ENCODE measurements at regions not wholly inside any gene's neighbourhood (a gene's known extent, or its start where the extent isn't known, plus 50 kb on each side); places are given as distances from the start of the nearest gene placed in this dataset.
"Not testable (repeated sequence)": the region's sequence is repeated elsewhere in the genome, so short reads cannot be mapped to it uniquely, and the experiment has no call there.

DNA sequence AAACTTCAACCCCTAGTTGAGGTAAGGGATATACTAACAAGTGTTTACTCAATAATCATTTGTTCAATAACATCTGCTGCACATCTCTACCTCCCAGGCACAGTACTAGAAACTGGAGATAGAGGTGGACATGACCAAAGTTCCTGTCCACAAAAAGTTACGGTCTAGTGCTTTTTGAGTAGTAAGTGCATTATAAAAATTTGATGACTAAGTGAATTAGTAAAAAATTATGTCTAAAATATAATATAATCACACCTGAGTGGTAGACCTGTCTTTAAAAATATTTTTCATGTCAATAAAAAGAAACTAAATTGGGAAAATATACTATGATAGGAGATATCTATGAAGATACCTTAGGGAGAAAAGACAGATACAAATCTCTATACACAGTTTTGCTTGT, 121.5 kb upstream of the FHIT start:
- ChIA-PET CTCF (interaction anchor here (0.6 kb wide), 1 partner anchor 1218 kb away, joined by 3 read pairs; no protein-coding TSS in a partner anchor), POLR2A (no interaction called here)
- H3K4me3 ChIP-seq (ENCODE audit: control insufficient read depth in 1 of 7, extremely low read depth in 1 of 7, insufficient read depth in 4 of 7, low read depth in 2 of 7, low read length in 6 of 7): no peak overlapping the region
- no peak for DNase-seq
- no peaks in the 10 kb centered on the region for H3K36me3 ChIP-seq (ENCODE audit: control insufficient read depth in 4 of 4, insufficient read depth in 4 of 4, low read length in 3 of 4)
- H3K27ac ChIP-seq (ENCODE audit: insufficient read depth in 1 of 2, low read depth in 1 of 2, low read length in 2 of 2, poor library complexity in 1 of 2, severe bottlenecking in 2 of 2): no peak overlapping the region
- WGBS (ENCODE audit: insufficient coverage): no CpG with 5 or more reads among the region's 1 CpG
- H3K4me1 ChIP-seq (ENCODE audit: control extremely low read depth in 1 of 4, control insufficient read depth in 4 of 4, insufficient read depth in 4 of 4, low read length in 3 of 4): no peaks in the 10 kb centered on the region
- no peaks in the 10 kb centered on the region for H3K27me3 ChIP-seq (replicated peaks in 2 of 5; ENCODE audit: control insufficient read depth in 4 of 5, insufficient read depth in 5 of 5, low read length in 4 of 5)
- H3K9me3 ChIP-seq (ENCODE audit: control extremely low read depth in 1 of 5, control insufficient read depth in 4 of 5, insufficient read depth in 2 of 5, low read depth in 1 of 5, low read length in 4 of 5): no peaks in the 10 kb centered on the region

DNA sequence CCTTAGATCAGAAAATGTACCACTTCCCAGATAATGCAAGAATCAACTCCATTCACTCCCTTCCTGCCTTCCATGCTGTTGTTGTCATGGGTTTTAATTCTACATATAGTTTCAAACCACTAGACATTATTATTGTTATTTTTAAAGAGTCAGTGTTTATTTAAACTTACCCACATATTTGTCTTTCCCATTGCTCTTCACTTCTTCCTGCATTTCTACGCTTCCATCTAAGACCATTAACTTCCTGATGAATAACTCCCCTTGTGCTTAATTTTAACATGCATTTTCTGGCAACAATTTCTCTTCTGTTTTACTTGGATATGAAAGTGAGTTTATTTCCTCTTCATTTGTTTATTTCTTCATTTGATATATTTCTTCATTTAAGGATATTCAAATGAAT, 127.1 kb upstream of the FHIT start:
- ChIA-PET CTCF (no interaction called here), POLR2A (no interaction called here)
- H3K36me3 ChIP-seq (ENCODE audit: control insufficient read depth in 4 of 4, insufficient read depth in 4 of 4, low read length in 3 of 4): no peaks in the 10 kb centered on the region
- H3K27ac ChIP-seq (ENCODE audit: insufficient read depth in 1 of 2, low read depth in 1 of 2, low read length in 2 of 2, poor library complexity in 1 of 2, severe bottlenecking in 2 of 2): no peak overlapping the region
- no peak for DNase-seq
- no CpG with 5 or more reads among the region's 1 CpG for WGBS (ENCODE audit: insufficient coverage)
- H3K9me3 ChIP-seq (ENCODE audit: control extremely low read depth in 1 of 5, control insufficient read depth in 4 of 5, insufficient read depth in 2 of 5, low read depth in 1 of 5, low read length in 4 of 5): no peaks in the 10 kb centered on the region
- H3K4me1 ChIP-seq (ENCODE audit: control extremely low read depth in 1 of 4, control insufficient read depth in 4 of 4, insufficient read depth in 4 of 4, low read length in 3 of 4): no peaks in the 10 kb centered on the region
- H3K4me3 ChIP-seq (ENCODE audit: control insufficient read depth in 1 of 7, extremely low read depth in 1 of 7, insufficient read depth in 4 of 7, low read depth in 2 of 7, low read length in 6 of 7): no peak overlapping the region
- H3K27me3 ChIP-seq (replicated peaks in 2 of 5; ENCODE audit: control insufficient read depth in 4 of 5, insufficient read depth in 5 of 5, low read length in 4 of 5): no peaks in the 10 kb centered on the region

DNA sequence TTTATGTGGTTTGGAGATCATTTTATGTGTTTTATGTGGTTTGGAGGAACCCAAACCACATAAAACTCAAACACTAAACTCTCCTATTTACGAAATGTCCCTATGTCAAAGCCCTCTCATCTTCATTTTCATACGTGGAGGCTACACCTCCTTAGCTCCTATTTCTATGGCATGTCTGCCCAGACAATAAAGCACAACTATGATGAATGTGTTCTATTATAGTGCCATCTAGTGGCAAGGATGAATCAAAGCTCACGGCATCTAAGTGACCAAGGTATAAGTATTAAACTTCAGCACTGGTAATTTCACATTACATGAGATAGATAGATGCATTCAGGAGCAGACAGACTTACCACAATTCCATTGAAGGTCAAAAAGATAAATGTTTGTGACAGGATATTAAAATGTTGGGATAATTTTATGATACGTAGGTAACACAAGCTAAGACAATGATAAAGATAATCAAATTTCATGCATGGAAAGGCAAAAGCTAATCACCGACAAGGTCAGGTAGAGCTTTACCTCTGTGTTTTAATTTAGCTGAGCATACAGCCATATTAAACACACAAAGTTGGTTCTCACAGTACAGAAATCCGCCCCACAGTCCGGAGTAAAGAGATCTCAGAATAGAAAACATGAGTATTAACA, 130.6 kb upstream of the FHIT start:
- no peak overlapping the region for H3K4me3 ChIP-seq (ENCODE audit: control insufficient read depth in 1 of 7, extremely low read depth in 1 of 7, insufficient read depth in 4 of 7, low read depth in 2 of 7, low read length in 6 of 7)
- no peaks in the 10 kb centered on the region for H3K27me3 ChIP-seq (replicated peaks in 2 of 5; ENCODE audit: control insufficient read depth in 4 of 5, insufficient read depth in 5 of 5, low read length in 4 of 5)
- CTCF ChIA-PET: interaction anchor here (0.6 to 2.8 kb wide), 4 partner anchors 11 to 1807 kb away, joined by 3 to 22 read pairs (median 4); no protein-coding TSS in a partner anchor
- no peaks in the 10 kb centered on the region for H3K4me1 ChIP-seq (ENCODE audit: control extremely low read depth in 1 of 4, control insufficient read depth in 4 of 4, insufficient read depth in 4 of 4, low read length in 3 of 4)
- H3K36me3 ChIP-seq (ENCODE audit: control insufficient read depth in 4 of 4, insufficient read depth in 4 of 4, low read length in 3 of 4): no peaks in the 10 kb centered on the region
- DNase-seq: peak; percentile 28 to 43 (median 38)
- no peaks in the 10 kb centered on the region for H3K9me3 ChIP-seq (ENCODE audit: control extremely low read depth in 1 of 5, control insufficient read depth in 4 of 5, insufficient read depth in 2 of 5, low read depth in 1 of 5, low read length in 4 of 5)
- H3K27ac ChIP-seq (ENCODE audit: insufficient read depth in 1 of 2, low read depth in 1 of 2, low read length in 2 of 2, poor library complexity in 1 of 2, severe bottlenecking in 2 of 2): no peak overlapping the region
- WGBS (ENCODE audit: insufficient coverage): no CpG with 5 or more reads among the region's 7 CpGs
- POLR2A ChIA-PET: no interaction called here

DNA sequence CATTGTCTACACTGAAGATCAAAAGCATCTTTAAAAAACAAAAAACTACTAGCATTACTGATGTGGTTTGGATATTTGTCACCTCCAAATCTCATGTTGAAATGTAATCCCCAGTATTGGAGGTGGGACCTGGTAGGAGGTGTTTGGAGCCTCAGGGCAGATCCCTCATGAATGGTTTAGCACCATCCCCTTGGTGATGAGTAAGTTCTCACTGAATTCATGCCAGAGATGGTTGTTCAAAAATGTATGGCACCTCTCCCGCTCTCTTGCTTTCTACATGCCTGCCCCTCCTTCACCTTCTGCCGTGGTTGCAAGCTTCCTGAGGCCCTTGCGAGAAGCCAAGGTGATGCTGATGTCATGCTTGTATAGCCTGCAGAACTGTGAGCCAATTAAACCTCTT, 136.6 kb upstream of the FHIT start:
- H3K27me3 ChIP-seq (replicated peaks in 2 of 5; ENCODE audit: control insufficient read depth in 4 of 5, insufficient read depth in 5 of 5, low read length in 4 of 5): no peaks in the 10 kb centered on the region
- no peak for DNase-seq
- H3K9me3 ChIP-seq (ENCODE audit: control extremely low read depth in 1 of 5, control insufficient read depth in 4 of 5, insufficient read depth in 2 of 5, low read depth in 1 of 5, low read length in 4 of 5): peaks cover 0 to 9% (median 0%) of the 10 kb centered on the region in 5 experiments
- H3K4me3 ChIP-seq (ENCODE audit: control insufficient read depth in 1 of 7, extremely low read depth in 1 of 7, insufficient read depth in 4 of 7, low read depth in 2 of 7, low read length in 6 of 7): no peak overlapping the region
- H3K36me3 ChIP-seq (ENCODE audit: control insufficient read depth in 4 of 4, insufficient read depth in 4 of 4, low read length in 3 of 4): no peaks in the 10 kb centered on the region
- H3K4me1 ChIP-seq (ENCODE audit: control extremely low read depth in 1 of 4, control insufficient read depth in 4 of 4, insufficient read depth in 4 of 4, low read length in 3 of 4): no peaks in the 10 kb centered on the region
- CTCF ChIA-PET: no interaction called here
- no peak overlapping the region for H3K27ac ChIP-seq (ENCODE audit: insufficient read depth in 1 of 2, low read depth in 1 of 2, low read length in 2 of 2, poor library complexity in 1 of 2, severe bottlenecking in 2 of 2)
- WGBS (ENCODE audit: insufficient coverage): no CpG with 5 or more reads among the region's 3 CpGs
- POLR2A ChIA-PET: no interaction called here

DNA sequence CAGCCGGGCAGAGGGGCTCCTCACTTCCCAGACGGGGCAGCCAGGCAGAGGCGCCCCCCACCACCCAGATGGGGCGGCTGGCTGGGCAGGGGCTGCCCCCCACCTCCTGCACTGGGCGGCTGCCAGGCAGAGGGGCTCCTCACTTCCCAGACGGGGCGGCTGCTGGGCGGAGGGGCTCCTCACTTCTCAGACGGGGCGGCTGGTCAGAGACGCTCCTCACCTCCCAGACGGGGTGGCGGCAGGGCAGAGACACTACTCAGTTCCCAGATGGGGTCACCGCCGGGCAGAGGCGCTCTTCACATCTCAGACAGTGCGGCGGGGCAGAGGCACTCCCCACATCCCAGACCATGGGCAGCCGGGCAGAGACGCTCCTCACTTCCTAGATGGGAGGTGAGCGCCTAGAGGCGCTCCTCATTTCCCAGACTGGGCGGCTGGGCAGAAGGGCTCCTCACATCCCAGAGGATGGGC, 142.3 kb upstream of the FHIT start:
- H3K4me1 ChIP-seq (ENCODE audit: control extremely low read depth in 1 of 4, control insufficient read depth in 4 of 4, insufficient read depth in 4 of 4, low read length in 3 of 4); POLR2A ChIA-PET; CTCF ChIA-PET; H3K36me3 ChIP-seq (ENCODE audit: control insufficient read depth in 4 of 4, insufficient read depth in 4 of 4, low read length in 3 of 4); H3K27ac ChIP-seq (ENCODE audit: insufficient read depth in 1 of 2, low read depth in 1 of 2, low read length in 2 of 2, poor library complexity in 1 of 2, severe bottlenecking in 2 of 2); H3K27me3 ChIP-seq (replicated peaks in 2 of 5; ENCODE audit: control insufficient read depth in 4 of 5, insufficient read depth in 5 of 5, low read length in 4 of 5); H3K4me3 ChIP-seq (ENCODE audit: control insufficient read depth in 1 of 7, extremely low read depth in 1 of 7, insufficient read depth in 4 of 7, low read depth in 2 of 7, low read length in 6 of 7); DNase-seq: not testable (repeated sequence)
- whole genome bisulfite sequencing (ENCODE audit: insufficient coverage): 97% methylated on average over 22 of the region's 23 CpGs
- H3K9me3 ChIP-seq (ENCODE audit: control extremely low read depth in 1 of 5, control insufficient read depth in 4 of 5, insufficient read depth in 2 of 5, low read depth in 1 of 5, low read length in 4 of 5): peaks cover 0 to 16% (median 2%) of the 10 kb centered on the region in 5 experiments

DNA sequence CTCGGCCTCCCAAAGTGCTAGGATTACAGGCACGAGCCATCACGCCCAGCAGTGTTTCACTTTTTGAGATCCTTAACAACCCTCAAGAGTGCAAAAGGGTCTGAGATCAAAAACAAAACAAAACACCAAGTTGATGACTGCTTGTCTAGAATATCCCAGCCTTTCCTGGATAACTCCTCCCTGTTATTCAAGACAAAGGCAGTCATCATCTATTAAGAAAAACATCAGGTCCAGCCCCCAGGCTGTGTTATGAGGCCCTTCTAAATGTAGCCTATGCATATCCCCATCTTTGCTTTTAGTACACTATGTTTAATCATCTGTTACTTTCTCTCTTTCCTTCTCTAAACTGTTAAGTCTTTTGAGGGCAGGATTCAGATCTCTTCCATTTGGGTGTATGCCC, 150.1 kb upstream of the FHIT start:
- H3K4me1 ChIP-seq (ENCODE audit: control extremely low read depth in 1 of 4, control insufficient read depth in 4 of 4, insufficient read depth in 4 of 4, low read length in 3 of 4): no peaks in the 10 kb centered on the region
- 98% methylated on average over 3 of the region's 3 CpGs for WGBS (ENCODE audit: insufficient coverage)
- CTCF ChIA-PET: no interaction called here
- no peaks in the 10 kb centered on the region for H3K9me3 ChIP-seq (ENCODE audit: control extremely low read depth in 1 of 5, control insufficient read depth in 4 of 5, insufficient read depth in 2 of 5, low read depth in 1 of 5, low read length in 4 of 5)
- H3K27ac ChIP-seq (ENCODE audit: insufficient read depth in 1 of 2, low read depth in 1 of 2, low read length in 2 of 2, poor library complexity in 1 of 2, severe bottlenecking in 2 of 2): no peak overlapping the region
- no peaks in the 10 kb centered on the region for H3K27me3 ChIP-seq (replicated peaks in 2 of 5; ENCODE audit: control insufficient read depth in 4 of 5, insufficient read depth in 5 of 5, low read length in 4 of 5)
- no peak overlapping the region for H3K4me3 ChIP-seq (ENCODE audit: control insufficient read depth in 1 of 7, extremely low read depth in 1 of 7, insufficient read depth in 4 of 7, low read depth in 2 of 7, low read length in 6 of 7)
- POLR2A ChIA-PET: no interaction called here
- H3K36me3 ChIP-seq (ENCODE audit: control insufficient read depth in 4 of 4, insufficient read depth in 4 of 4, low read length in 3 of 4): no peaks in the 10 kb centered on the region
- DNase-seq: no peak

DNA sequence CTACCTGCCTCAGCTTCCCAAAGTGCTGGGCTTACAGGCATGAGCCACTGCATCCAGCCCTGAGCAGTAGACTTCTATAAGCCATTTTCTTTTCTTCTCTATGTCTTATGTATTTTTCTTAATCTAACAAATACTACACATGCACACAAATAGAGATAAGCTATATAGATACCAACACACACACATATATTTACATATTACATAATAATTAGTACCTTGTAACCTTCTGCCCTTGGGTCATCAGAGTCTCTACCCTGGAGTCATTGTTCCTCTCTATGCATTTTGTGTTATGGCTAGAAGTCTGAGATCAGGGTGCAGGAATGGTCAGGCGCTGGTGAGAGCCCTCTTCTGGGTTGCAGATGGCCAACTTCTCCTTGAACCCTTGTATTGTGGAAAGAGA, 154.0 kb upstream of the PTPRG start:
- WGBS (ENCODE audit: insufficient coverage): 100% methylated on average over 1 of the region's 1 CpG
- Histone ChIP-seq H3K9me3 (ENCODE audit: control extremely low read depth in 1 of 5, control insufficient read depth in 4 of 5, insufficient read depth in 2 of 5, low read depth in 1 of 5, low read length in 4 of 5) (no peaks in the 10 kb centered on the region), H3K27ac (ENCODE audit: insufficient read depth in 1 of 2, low read depth in 1 of 2, low read length in 2 of 2, poor library complexity in 1 of 2, severe bottlenecking in 2 of 2) (no peak overlapping the region), H3K27me3 (replicated peaks in 2 of 5; ENCODE audit: control insufficient read depth in 4 of 5, insufficient read depth in 5 of 5, low read length in 4 of 5) (no peaks in the 10 kb centered on the region), H3K4me3 (ENCODE audit: control insufficient read depth in 1 of 7, extremely low read depth in 1 of 7, insufficient read depth in 4 of 7, low read depth in 2 of 7, low read length in 6 of 7) (no peak overlapping the region), H3K4me1 (ENCODE audit: control extremely low read depth in 1 of 4, control insufficient read depth in 4 of 4, insufficient read depth in 4 of 4, low read length in 3 of 4) (no peaks in the 10 kb centered on the region), H3K36me3 (ENCODE audit: control insufficient read depth in 4 of 4, insufficient read depth in 4 of 4, low read length in 3 of 4) (no peaks in the 10 kb centered on the region)
- DNase-seq: no peak
- POLR2A ChIA-PET: no interaction called here
- CTCF ChIA-PET: no interaction called here

Measured in common myeloid progenitor, CD34-positive (primary cell).